ENCODE measurements at regions not wholly inside any gene's neighbourhood (a gene's known extent, or its start where the extent isn't known, plus 50 kb on each side); places are given as distances from the start of the nearest gene placed in this dataset.
"Not testable (repeated sequence)": the region's sequence is repeated elsewhere in the genome, so short reads cannot be mapped to it uniquely, and the experiment has no call there.

DNA sequence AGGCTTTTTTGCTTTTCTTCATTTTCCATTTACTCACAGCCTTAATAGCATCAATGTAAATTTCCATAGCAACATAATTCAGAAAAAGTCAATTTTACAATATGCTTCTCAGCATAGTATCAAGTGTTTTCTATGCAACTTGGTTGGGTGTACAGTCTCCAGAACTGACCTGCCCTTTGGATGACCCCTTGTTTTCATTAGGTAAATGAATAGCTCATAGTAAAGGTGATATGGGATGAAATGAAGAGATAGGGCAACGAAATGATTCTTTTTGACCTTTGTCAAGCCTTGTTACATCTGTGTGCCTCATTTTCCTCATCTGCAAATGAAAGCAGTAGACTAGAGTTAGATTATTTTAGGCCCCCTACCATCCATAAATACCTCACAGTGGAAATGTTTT lies 1081.0 kb downstream of the TMTC2 start:
- Histone ChIP-seq H3K36me3 (ENCODE audit: control insufficient read depth in 2 of 2, insufficient read depth in 2 of 2, low read length in 2 of 2) (no peaks in the 10 kb centered on the region), H3K4me1 (ENCODE audit: control insufficient read depth, insufficient read depth, low read length) (no peaks in the 10 kb centered on the region), H3K27ac (ENCODE audit: low read length) (no peak overlapping the region), H3K27me3 (ENCODE audit: control insufficient read depth in 1 of 2, insufficient read depth in 2 of 2, low read length in 2 of 2) (no peaks in the 10 kb centered on the region), H3K9me3 (ENCODE audit: control insufficient read depth in 2 of 2, low read length in 2 of 2) (peaks cover 2 to 4% of the 10 kb centered on the region in 2 donors), H3K9ac (ENCODE audit: low read length in 2 of 2) (no peak overlapping the region), H3K4me3 (ENCODE audit: low read length in 2 of 2) (no peak overlapping the region)

DNA sequence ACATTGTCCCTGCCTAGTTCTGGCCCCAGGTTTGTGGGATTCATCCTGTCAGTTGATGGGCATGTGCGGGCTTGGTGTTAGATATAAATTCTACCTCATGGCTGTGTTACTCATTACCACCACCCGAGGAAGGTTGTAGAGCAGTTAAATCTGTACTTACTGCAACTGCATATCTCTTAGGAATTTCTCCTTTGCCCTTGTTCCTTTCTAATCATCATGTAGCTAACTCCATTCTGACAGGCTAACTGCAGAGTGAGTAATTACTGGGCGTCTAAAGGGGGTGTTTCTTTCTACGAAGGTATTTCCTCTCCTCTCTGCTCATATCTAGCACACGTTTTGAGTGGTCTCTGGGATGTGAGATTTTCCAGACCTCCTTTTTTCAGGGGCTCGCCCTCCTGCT lies 1076.7 kb downstream of the TMTC2 start:
- no peak overlapping the region for H3K27ac ChIP-seq (ENCODE audit: low read length)
- no peaks in the 10 kb centered on the region for H3K36me3 ChIP-seq (ENCODE audit: control insufficient read depth in 2 of 2, insufficient read depth in 2 of 2, low read length in 2 of 2)
- H3K9ac ChIP-seq (ENCODE audit: low read length in 2 of 2), result no peak overlapping the region
- no peaks in the 10 kb centered on the region for H3K4me1 ChIP-seq (ENCODE audit: control insufficient read depth, insufficient read depth, low read length)
- H3K4me3 ChIP-seq (ENCODE audit: low read length in 2 of 2), result no peak overlapping the region
- no peaks in the 10 kb centered on the region for H3K9me3 ChIP-seq (ENCODE audit: control insufficient read depth in 2 of 2, low read length in 2 of 2)
- H3K27me3 ChIP-seq (ENCODE audit: control insufficient read depth in 1 of 2, insufficient read depth in 2 of 2, low read length in 2 of 2), result no peaks in the 10 kb centered on the region

DNA sequence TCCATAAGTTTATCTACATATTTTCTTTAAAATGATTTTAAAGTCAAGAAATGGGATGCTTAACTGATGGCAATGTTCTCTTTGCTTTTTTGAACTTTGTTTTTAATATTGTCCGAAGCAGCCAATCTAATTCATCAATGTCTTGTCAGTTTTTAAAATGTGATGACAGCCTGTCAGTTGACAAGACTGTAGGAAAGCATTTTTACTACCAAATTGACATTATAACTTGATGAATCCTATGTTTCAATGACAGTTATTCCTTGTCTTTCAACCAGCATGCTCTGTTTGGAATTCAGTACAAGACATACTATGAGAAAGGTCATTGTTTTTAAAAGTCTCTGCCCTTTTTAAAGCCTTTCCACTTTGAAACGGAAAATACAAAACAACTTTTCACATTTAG lies 1073.2 kb downstream of the TMTC2 start:
- H3K4me1 ChIP-seq (ENCODE audit: control insufficient read depth, insufficient read depth, low read length), result no peaks in the 10 kb centered on the region
- H3K9ac ChIP-seq (ENCODE audit: low read length in 2 of 2), result no peak overlapping the region
- H3K4me3 ChIP-seq (ENCODE audit: low read length in 2 of 2), result no peak overlapping the region
- H3K27me3 ChIP-seq (ENCODE audit: control insufficient read depth in 1 of 2, insufficient read depth in 2 of 2, low read length in 2 of 2), result no peaks in the 10 kb centered on the region
- H3K36me3 ChIP-seq (ENCODE audit: control insufficient read depth in 2 of 2, insufficient read depth in 2 of 2, low read length in 2 of 2), result no peaks in the 10 kb centered on the region
- no peaks in the 10 kb centered on the region for H3K9me3 ChIP-seq (ENCODE audit: control insufficient read depth in 2 of 2, low read length in 2 of 2)
- H3K27ac ChIP-seq (ENCODE audit: low read length), result no peak overlapping the region

DNA sequence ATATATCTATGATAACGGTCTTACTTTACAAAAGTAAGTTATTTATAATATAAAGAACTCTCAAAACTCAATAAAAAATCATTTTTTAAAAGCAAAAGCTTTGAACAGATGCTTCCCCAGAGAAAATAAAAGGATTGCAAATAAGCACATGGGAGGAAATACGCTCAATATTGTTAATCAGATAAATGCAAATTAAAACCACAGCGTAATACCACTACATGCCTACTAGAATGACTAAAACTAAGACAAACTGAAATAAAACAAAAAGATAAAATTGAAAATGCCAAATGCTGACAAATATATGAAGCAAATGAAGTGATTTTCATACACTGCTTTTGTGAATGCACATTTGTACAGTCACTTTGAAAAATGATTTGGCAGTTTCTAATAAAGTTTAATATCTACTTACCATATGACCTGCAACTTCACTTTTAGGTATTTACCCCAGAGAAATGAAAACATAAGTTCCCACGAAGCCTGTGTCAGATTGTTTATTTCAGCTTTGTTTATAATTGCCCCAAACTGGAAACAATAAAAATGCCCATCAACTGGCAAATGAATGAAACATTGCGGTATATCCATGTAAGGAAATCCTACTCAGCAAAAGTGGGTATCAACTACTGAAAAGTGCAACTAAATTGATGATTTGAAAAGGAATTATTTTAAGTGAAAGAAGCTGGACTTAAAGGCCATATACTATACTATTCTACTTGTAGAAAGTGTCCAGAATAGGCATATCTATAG lies 1072.4 kb downstream of the TMTC2 start:
- no peaks in the 10 kb centered on the region for H3K27me3 ChIP-seq (ENCODE audit: control insufficient read depth in 1 of 2, insufficient read depth in 2 of 2, low read length in 2 of 2)
- H3K4me1 ChIP-seq (ENCODE audit: control insufficient read depth, insufficient read depth, low read length), result no peaks in the 10 kb centered on the region
- H3K27ac ChIP-seq (ENCODE audit: low read length), result no peak overlapping the region
- H3K9ac ChIP-seq (ENCODE audit: low read length in 2 of 2), result no peak overlapping the region
- H3K9me3 ChIP-seq (ENCODE audit: control insufficient read depth in 2 of 2, low read length in 2 of 2), result no peaks in the 10 kb centered on the region
- no peaks in the 10 kb centered on the region for H3K36me3 ChIP-seq (ENCODE audit: control insufficient read depth in 2 of 2, insufficient read depth in 2 of 2, low read length in 2 of 2)
- H3K4me3 ChIP-seq (ENCODE audit: low read length in 2 of 2), result no peak overlapping the region

DNA sequence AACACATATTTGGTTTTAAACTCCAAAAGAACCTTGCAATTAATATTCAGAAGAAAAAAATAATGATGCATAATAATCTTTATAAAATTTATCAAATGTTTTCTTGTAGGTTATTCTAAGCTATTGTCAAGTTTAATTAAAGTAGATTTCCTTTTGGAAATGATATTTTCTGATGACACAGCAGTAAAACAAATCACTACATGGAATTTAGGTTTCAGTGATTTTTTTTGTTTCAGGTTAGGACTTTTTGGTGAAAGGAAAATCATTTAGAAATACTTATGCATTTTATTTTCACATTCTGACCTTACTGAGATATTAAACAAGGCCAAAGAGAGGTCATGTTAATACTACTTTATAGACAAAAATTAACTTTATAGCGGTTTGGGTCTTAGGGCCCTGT lies 1067.2 kb downstream of the TMTC2 start:
- H3K4me1 ChIP-seq (ENCODE audit: control insufficient read depth, insufficient read depth, low read length), result no peaks in the 10 kb centered on the region
- H3K27me3 ChIP-seq (ENCODE audit: control insufficient read depth in 1 of 2, insufficient read depth in 2 of 2, low read length in 2 of 2), result no peaks in the 10 kb centered on the region
- no peak overlapping the region for H3K4me3 ChIP-seq (ENCODE audit: low read length in 2 of 2)
- H3K36me3 ChIP-seq (ENCODE audit: control insufficient read depth in 2 of 2, insufficient read depth in 2 of 2, low read length in 2 of 2), result no peaks in the 10 kb centered on the region
- H3K9me3 ChIP-seq (ENCODE audit: control insufficient read depth in 2 of 2, low read length in 2 of 2), result no peaks in the 10 kb centered on the region
- H3K9ac ChIP-seq (ENCODE audit: low read length in 2 of 2), result no peak overlapping the region
- H3K27ac ChIP-seq (ENCODE audit: low read length), result no peak overlapping the region

DNA sequence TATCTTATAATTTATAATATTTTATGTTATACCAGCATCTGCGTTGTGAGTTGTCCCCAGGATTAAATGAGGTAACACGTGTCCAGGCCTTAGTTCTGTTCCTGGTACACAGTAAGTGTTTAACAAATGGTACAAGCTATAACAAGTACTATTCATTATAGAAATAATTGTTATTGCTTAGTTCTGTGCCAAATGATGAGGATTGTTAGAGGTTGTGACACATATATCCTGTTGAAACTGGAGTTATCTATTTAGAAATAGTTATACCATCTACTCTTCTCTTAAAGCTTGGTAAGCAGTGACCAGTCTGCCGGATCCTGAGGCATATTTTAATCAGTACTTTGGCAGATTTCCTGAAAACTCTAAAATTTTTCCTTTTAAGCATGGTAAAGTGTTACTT lies 1066.5 kb downstream of the TMTC2 start:
- H3K27ac ChIP-seq (ENCODE audit: low read length), result no peak overlapping the region
- no peak overlapping the region for H3K4me3 ChIP-seq (ENCODE audit: low read length in 2 of 2)
- no peak overlapping the region for H3K9ac ChIP-seq (ENCODE audit: low read length in 2 of 2)
- H3K36me3 ChIP-seq (ENCODE audit: control insufficient read depth in 2 of 2, insufficient read depth in 2 of 2, low read length in 2 of 2), result no peaks in the 10 kb centered on the region
- no peaks in the 10 kb centered on the region for H3K9me3 ChIP-seq (ENCODE audit: control insufficient read depth in 2 of 2, low read length in 2 of 2)
- H3K27me3 ChIP-seq (ENCODE audit: control insufficient read depth in 1 of 2, insufficient read depth in 2 of 2, low read length in 2 of 2), result no peaks in the 10 kb centered on the region
- H3K4me1 ChIP-seq (ENCODE audit: control insufficient read depth, insufficient read depth, low read length), result no peaks in the 10 kb centered on the region

DNA sequence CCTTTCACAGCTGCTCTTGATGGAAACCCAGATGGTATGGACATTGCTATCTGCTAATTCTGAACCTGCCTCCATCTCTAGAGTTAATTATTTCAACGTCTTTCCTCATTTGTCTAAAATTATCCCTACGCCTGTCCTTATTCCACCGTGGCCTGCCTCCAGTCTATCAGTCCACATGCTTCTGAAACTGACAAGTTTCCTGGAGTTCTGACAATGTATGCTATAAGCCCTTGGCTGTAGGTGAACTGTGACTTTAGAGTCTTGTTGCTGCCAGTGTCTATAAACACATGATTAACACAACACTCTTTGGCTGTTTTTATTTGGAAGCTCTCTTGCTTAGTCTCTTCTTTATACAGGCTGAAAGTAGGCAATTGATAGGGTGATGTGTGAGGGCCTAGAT lies 1052.9 kb downstream of the TMTC2 start:
- Histone ChIP-seq H3K27me3 (ENCODE audit: control insufficient read depth in 1 of 2, insufficient read depth in 2 of 2, low read length in 2 of 2) (no peaks in the 10 kb centered on the region), H3K9ac (ENCODE audit: low read length in 2 of 2) (no peak overlapping the region), H3K9me3 (ENCODE audit: control insufficient read depth in 2 of 2, low read length in 2 of 2) (no peaks in the 10 kb centered on the region), H3K4me1 (ENCODE audit: control insufficient read depth, insufficient read depth, low read length) (no peaks in the 10 kb centered on the region), H3K27ac (ENCODE audit: low read length) (no peak overlapping the region), H3K4me3 (ENCODE audit: low read length in 2 of 2) (no peak overlapping the region), H3K36me3 (ENCODE audit: control insufficient read depth in 2 of 2, insufficient read depth in 2 of 2, low read length in 2 of 2) (no peaks in the 10 kb centered on the region)

DNA sequence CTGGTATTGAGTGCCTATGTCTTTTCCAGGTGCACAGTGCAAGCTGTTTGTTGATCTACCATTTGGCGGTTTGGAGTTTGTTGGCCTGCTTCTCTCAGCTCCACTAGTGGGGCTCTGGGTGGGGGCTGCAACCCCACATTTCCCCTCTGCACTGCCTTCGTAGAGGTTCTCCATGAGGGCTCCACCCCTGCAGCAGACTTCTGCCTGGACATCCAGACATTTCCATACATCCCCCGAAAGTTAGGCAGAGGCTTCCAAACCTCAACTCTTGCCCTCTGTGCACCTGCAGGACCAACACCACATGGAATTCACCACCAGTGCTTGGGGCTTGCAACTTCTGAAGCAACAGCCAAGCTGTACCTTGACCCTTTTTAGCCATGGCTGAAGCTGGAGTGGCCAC lies 1024.1 kb downstream of the TMTC2 start:
- no peaks in the 10 kb centered on the region for H3K36me3 ChIP-seq (ENCODE audit: control insufficient read depth in 2 of 2, insufficient read depth in 2 of 2, low read length in 2 of 2)

DNA sequence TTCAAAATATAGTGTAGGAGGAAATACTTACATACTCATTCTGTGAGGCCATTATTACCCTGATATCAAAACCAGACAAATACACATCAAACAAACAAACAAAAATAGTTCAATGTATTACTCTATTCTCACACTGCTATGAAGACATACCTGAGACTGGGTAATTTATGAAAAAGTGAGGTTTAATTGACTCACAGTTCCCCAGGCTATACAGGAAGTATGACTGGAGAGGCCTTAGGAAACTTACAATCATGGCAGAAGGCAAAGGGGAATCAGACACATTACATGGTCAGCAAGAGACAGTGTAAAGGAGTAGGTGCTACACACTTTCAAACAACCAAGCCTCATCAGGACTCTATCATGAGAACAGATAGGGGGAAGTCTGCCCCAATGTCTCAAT lies 1023.2 kb downstream of the TMTC2 start:
- Histone ChIP-seq H3K27me3 (ENCODE audit: control insufficient read depth in 1 of 2, insufficient read depth in 2 of 2, low read length in 2 of 2) (no peaks in the 10 kb centered on the region), H3K9me3 (ENCODE audit: control insufficient read depth in 2 of 2, low read length in 2 of 2) (peaks cover 0 to 17% of the 10 kb centered on the region in 2 donors), H3K4me3 (ENCODE audit: low read length in 2 of 2) (no peak overlapping the region), H3K9ac (ENCODE audit: low read length in 2 of 2) (no peak overlapping the region), H3K36me3 (ENCODE audit: control insufficient read depth in 2 of 2, insufficient read depth in 2 of 2, low read length in 2 of 2) (no peaks in the 10 kb centered on the region), H3K4me1 (ENCODE audit: control insufficient read depth, insufficient read depth, low read length) (no peaks in the 10 kb centered on the region), H3K27ac (ENCODE audit: low read length) (no peak overlapping the region)

More for the DNA sequence above, 1024.1 kb downstream of the TMTC2 start:
- Histone ChIP-seq H3K27me3 (ENCODE audit: control insufficient read depth in 1 of 2, insufficient read depth in 2 of 2, low read length in 2 of 2) (no peaks in the 10 kb centered on the region), H3K9me3 (ENCODE audit: control insufficient read depth in 2 of 2, low read length in 2 of 2) (peaks cover 0 to 17% of the 10 kb centered on the region in 2 donors), H3K27ac (ENCODE audit: low read length) (no peak overlapping the region), H3K9ac (ENCODE audit: low read length in 2 of 2) (no peak overlapping the region), H3K4me1 (ENCODE audit: control insufficient read depth, insufficient read depth, low read length) (no peaks in the 10 kb centered on the region), H3K4me3 (ENCODE audit: low read length in 2 of 2) (no peak overlapping the region)

DNA sequence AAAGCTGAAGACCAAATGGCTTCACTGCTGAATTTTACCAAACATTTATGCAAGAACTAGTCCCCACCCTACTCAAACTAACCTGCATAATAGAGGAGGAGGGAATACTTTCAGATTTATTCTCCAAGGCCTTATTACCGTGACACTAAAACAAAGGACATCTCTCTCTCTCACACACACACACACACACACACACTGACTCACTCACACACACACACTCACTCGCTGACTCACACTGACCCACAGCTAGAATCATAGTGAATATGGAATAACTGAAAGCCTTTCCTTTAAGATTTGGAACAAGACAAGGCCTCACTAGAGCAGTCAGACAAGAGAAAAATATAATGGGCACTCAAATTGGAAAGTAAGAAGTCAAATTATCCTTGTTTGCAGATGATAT lies 1014.1 kb downstream of the TMTC2 start:
- Histone ChIP-seq H3K27me3 (ENCODE audit: control insufficient read depth in 1 of 2, insufficient read depth in 2 of 2, low read length in 2 of 2) (no peaks in the 10 kb centered on the region), H3K27ac (ENCODE audit: low read length) (no peak overlapping the region), H3K9me3 (ENCODE audit: control insufficient read depth in 2 of 2, low read length in 2 of 2) (no peaks in the 10 kb centered on the region), H3K4me1 (ENCODE audit: control insufficient read depth, insufficient read depth, low read length) (no peaks in the 10 kb centered on the region), H3K4me3 (ENCODE audit: low read length in 2 of 2) (no peak overlapping the region), H3K36me3 (ENCODE audit: control insufficient read depth in 2 of 2, insufficient read depth in 2 of 2, low read length in 2 of 2) (no peaks in the 10 kb centered on the region), H3K9ac (ENCODE audit: low read length in 2 of 2) (no peak overlapping the region)

DNA sequence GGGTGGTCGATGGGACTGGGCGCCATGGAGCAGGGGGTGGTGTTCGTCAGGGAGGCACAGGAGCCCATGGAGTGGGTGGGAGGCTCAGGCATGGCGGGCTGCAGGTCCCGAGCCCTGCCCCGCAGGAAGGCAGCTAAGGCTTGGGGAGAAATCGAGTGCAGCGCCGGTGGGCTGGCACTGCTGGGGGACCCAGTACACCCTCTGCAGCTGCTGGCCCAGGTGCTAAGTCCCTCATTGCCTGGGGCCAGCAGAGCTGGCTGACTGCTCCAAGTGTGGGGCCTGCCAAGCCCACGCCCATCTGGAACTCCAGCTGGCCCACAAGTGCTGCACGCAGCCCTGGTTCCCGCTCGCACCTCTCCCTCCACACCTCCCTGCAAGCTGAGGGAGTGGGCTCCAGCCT lies 1009.6 kb downstream of the TMTC2 start:
- H3K4me1 ChIP-seq (ENCODE audit: control insufficient read depth, insufficient read depth, low read length); H3K27me3 ChIP-seq (ENCODE audit: control insufficient read depth in 1 of 2, insufficient read depth in 2 of 2, low read length in 2 of 2); H3K36me3 ChIP-seq (ENCODE audit: control insufficient read depth in 2 of 2, insufficient read depth in 2 of 2, low read length in 2 of 2); H3K4me3 ChIP-seq (ENCODE audit: low read length in 2 of 2); H3K9me3 ChIP-seq (ENCODE audit: control insufficient read depth in 2 of 2, low read length in 2 of 2); H3K27ac ChIP-seq (ENCODE audit: low read length); H3K9ac ChIP-seq (ENCODE audit: low read length in 2 of 2): not testable (repeated sequence)

Measured in stomach smooth muscle (tissue), 2 donors.